ENCODE measurements at regions not wholly inside any gene's neighbourhood (a gene's known extent, or its start where the extent isn't known, plus 50 kb on each side); places are given as distances from the start of the nearest gene placed in this dataset.

DNA sequence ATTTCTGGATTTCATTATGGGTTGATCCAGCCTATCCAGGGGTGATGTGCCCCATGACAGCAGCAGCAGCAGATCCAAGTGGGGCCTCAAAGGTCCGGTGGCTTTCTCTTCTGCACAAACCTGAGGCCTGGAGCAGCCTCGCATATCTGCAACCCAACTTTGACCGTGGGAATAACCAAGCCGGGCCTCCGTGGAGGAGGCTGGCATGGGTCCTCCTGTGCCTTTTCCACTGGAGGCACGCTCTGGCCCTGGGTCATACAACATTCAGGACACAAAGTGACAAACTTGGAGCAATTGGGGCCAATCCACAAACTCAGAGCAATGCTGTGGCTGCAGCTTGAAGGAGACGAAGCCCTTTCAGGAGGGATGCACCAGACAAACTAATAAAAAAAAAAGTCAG is 330.0 kb upstream of the MKI67 start:
- no peak overlapping the region for H3K4me3 ChIP-seq (ENCODE audit: low read length)
- no peaks in the 10 kb centered on the region for H3K36me3 ChIP-seq (ENCODE audit: control insufficient read depth, insufficient read depth, low read length)
- H3K27ac ChIP-seq (ENCODE audit: low read depth, low read length) = no peak overlapping the region
- H3K4me1 ChIP-seq (ENCODE audit: control insufficient read depth, insufficient read depth, low read length) = no peaks in the 10 kb centered on the region
- peaks cover 2% of the 10 kb centered on the region for H3K27me3 ChIP-seq (ENCODE audit: control insufficient read depth, insufficient read depth, low read length)
- no peak overlapping the region for H3K9ac ChIP-seq (ENCODE audit: low read length)

DNA sequence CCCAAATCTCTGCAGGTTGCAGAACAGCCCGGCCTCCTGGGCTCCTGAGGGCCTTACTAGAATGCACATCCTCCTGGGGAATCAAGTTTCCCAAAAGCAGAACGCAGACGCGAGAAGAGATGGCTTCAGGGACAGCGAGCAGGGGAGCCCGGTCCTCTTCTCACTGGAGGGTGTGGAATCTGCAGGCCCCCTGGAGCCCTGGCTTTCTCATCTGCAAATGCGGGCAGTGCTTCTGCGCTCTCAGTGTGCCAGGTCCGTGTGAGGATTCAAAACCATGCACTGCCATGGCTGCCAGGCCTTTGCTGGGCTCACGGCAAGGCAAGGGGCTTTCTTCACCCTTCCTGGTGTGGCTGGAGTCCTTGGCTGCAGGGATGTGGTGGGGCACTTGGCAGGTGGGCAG is 330.9 kb upstream of the MKI67 start:
- Histone ChIP-seq H3K36me3 (ENCODE audit: control insufficient read depth, insufficient read depth, low read length) (no peaks in the 10 kb centered on the region), H3K9ac (ENCODE audit: low read length) (no peak overlapping the region), H3K4me3 (ENCODE audit: low read length) (no peak overlapping the region), H3K4me1 (ENCODE audit: control insufficient read depth, insufficient read depth, low read length) (no peaks in the 10 kb centered on the region), H3K27me3 (ENCODE audit: control insufficient read depth, insufficient read depth, low read length) (peaks cover 2% of the 10 kb centered on the region), H3K27ac (ENCODE audit: low read depth, low read length) (no peak overlapping the region)

DNA sequence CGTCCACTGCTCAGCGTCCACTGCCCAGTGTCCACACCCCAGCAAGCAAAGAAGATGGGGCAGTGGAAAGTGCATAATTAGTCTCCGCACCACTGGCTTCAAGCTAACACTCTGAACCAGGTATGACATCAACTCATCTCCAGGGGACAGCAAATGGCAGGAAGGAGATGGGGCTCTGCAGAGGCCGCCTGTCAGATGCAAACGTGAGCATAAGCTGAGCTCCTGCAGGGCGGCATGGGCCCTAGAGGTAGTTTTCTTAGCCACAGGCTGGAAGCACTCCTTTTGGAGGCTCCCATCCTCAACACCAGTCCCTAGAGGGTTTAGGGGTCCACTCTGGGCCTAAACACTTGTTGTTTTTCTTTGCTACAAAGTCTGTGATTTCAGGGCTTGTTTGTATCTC is 335.8 kb upstream of the MKI67 start:
- H3K9ac ChIP-seq (ENCODE audit: low read length) = no peak overlapping the region
- H3K27ac ChIP-seq (ENCODE audit: low read depth, low read length) = no peak overlapping the region
- H3K4me3 ChIP-seq (ENCODE audit: low read length) = no peak overlapping the region
- H3K27me3 ChIP-seq (ENCODE audit: control insufficient read depth, insufficient read depth, low read length) = peaks cover 2% of the 10 kb centered on the region
- H3K36me3 ChIP-seq (ENCODE audit: control insufficient read depth, insufficient read depth, low read length) = no peaks in the 10 kb centered on the region
- H3K4me1 ChIP-seq (ENCODE audit: control insufficient read depth, insufficient read depth, low read length) = no peaks in the 10 kb centered on the region

DNA sequence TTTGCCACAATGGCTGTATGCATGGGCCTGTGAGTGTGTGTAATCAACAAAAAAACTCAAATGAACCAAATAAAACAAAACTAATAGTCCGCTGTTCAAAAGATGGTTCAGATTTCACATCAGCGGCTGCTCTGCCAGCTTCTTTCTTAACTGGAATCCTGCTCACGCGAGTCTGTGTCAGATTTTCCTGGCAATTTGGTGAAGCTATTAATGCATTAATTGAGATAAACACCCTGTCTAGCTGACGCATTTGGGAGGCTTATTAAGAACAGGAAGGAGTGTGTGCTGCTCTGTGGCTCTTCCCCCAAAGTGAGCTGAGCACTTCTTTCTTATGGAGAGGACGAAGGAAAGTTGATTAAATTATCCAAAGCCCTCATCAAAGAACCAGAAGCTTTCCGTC is 336.6 kb upstream of the MKI67 start:
- H3K27me3 ChIP-seq (ENCODE audit: control insufficient read depth, insufficient read depth, low read length) = peaks cover 5% of the 10 kb centered on the region

DNA sequence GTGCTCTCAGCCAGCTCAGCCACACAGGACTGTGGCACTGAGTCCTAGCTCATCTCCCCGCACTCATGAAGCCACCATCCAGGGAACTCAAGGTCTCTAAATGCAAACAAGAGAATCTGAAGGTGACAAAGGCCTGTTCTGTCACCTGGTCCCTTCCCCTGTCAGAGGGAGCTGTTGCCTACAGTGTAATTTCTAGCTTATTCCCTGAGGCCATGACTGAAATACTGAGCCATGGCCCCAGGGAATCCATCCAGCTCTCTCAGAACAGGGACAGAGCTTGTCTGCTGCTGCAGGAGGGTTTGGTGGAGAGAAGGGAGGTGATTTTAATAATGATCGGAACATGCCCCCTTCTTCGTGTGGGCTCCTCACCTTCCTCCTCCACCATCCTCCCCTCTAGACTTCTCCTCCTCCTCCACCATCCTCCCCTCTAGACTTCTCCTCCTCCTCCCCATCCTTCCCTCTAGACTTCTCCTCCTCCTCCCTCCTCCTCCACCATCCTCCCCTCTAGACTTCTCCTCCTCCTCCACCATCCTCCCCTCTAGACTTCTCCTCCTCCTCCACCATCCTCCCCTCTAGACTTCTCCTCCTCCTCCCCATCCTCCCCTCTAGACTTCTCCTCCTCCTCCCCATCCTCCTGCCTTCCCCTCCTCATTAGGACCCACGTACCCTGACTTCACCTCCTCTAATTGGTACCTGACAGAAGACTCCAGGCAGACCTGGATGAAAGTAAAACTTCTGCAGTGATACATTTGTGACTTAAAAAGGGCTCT is 338.0 kb upstream of the MKI67 start:
- Histone ChIP-seq H3K4me1 (ENCODE audit: control insufficient read depth, insufficient read depth, low read length) (no peaks in the 10 kb centered on the region), H3K36me3 (ENCODE audit: control insufficient read depth, insufficient read depth, low read length) (no peaks in the 10 kb centered on the region), H3K4me3 (ENCODE audit: low read length) (no peak overlapping the region), H3K9ac (ENCODE audit: low read length) (no peak overlapping the region), H3K27ac (ENCODE audit: low read depth, low read length) (no peak overlapping the region), H3K27me3 (ENCODE audit: control insufficient read depth, insufficient read depth, low read length) (peaks cover 5% of the 10 kb centered on the region)

More for the DNA sequence above, 336.6 kb upstream of the MKI67 start:
- H3K36me3 ChIP-seq (ENCODE audit: control insufficient read depth, insufficient read depth, low read length) = no peaks in the 10 kb centered on the region
- H3K4me3 ChIP-seq (ENCODE audit: low read length) = no peak overlapping the region
- H3K9ac ChIP-seq (ENCODE audit: low read length) = no peak overlapping the region
- H3K4me1 ChIP-seq (ENCODE audit: control insufficient read depth, insufficient read depth, low read length) = no peaks in the 10 kb centered on the region
- no peak overlapping the region for H3K27ac ChIP-seq (ENCODE audit: low read depth, low read length)

DNA sequence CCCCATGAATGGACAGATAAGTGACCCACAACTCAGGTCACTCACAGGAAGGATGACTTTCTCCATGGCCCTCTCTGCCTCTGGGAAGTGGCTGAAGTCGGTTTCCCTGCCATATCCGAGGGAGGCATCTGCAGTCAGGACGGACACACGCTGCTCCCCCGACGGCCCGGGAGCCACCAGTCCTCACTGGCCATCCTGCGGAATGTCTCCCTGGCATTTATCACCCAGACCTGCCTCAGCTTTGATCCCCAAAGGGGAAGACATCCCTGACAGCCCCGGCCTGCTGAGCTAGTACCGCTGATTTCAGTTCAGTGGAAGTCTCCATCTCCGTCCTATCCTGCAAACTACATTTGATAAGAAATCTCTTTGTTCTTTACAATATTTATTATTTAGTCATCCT is 339.5 kb upstream of the MKI67 start:
- Histone ChIP-seq H3K36me3 (ENCODE audit: control insufficient read depth, insufficient read depth, low read length) (no peaks in the 10 kb centered on the region), H3K27ac (ENCODE audit: low read depth, low read length) (no peak overlapping the region), H3K4me1 (ENCODE audit: control insufficient read depth, insufficient read depth, low read length) (no peaks in the 10 kb centered on the region), H3K4me3 (ENCODE audit: low read length) (no peak overlapping the region), H3K9ac (ENCODE audit: low read length) (no peak overlapping the region), H3K27me3 (ENCODE audit: control insufficient read depth, insufficient read depth, low read length) (peaks cover 3% of the 10 kb centered on the region)

DNA sequence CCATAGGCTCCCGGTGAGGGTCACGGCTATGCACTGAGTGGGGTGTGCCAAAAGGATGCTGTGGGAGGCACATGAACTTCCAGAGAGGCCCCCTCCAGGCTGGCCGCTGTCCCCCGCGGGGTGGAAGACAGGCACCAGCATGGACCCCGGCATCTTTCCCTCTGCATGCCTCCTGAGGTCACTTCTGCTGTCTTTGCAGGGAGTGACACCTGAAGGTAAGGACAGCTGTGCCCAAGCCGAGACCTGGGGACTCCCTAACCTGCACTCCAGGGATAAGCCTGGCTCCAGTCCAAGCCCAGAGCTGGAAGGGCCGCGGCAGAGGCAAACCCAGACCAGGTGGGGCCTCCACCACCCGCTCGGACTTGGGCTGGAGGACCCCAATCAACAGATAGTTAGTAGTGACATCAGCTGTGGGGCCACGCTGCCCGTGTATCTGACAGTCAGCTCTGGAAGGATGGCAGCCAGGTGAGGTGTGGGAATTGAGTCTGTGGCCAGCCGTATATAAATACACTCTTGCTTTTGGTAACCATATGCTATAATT is 340.7 kb upstream of the MKI67 start:
- Histone ChIP-seq H3K4me1 (ENCODE audit: control insufficient read depth, insufficient read depth, low read length) (no peaks in the 10 kb centered on the region), H3K27ac (ENCODE audit: low read depth, low read length) (no peak overlapping the region), H3K36me3 (ENCODE audit: control insufficient read depth, insufficient read depth, low read length) (no peaks in the 10 kb centered on the region), H3K27me3 (ENCODE audit: control insufficient read depth, insufficient read depth, low read length) (peaks cover 3% of the 10 kb centered on the region), H3K4me3 (ENCODE audit: low read length) (no peak overlapping the region), H3K9ac (ENCODE audit: low read length) (no peak overlapping the region)

DNA sequence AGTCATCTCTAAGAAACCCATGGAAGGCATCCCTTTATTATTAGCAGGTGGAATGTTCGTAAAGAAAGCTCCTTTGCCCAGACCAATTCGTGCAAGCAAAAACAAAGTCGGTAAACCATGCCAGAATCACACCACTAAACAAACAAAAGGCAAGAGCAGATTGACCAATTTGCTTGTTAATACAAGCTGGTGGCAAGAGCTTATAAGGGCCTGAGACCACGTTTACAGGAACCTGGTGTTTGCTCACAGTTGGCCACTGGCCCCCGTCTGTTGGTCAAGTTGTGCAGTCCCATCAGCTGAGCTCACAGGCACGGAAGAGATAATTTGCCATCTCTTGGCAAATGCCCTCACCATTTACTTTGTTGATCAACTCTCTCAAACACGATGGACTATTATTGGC is 342.2 kb upstream of the MKI67 start:
- Histone ChIP-seq H3K4me1 (ENCODE audit: control insufficient read depth, insufficient read depth, low read length) (no peaks in the 10 kb centered on the region), H3K4me3 (ENCODE audit: low read length) (no peak overlapping the region), H3K36me3 (ENCODE audit: control insufficient read depth, insufficient read depth, low read length) (no peaks in the 10 kb centered on the region), H3K9ac (ENCODE audit: low read length) (no peak overlapping the region), H3K27me3 (ENCODE audit: control insufficient read depth, insufficient read depth, low read length) (peaks cover 3% of the 10 kb centered on the region), H3K27ac (ENCODE audit: low read depth, low read length) (no peak overlapping the region)

DNA sequence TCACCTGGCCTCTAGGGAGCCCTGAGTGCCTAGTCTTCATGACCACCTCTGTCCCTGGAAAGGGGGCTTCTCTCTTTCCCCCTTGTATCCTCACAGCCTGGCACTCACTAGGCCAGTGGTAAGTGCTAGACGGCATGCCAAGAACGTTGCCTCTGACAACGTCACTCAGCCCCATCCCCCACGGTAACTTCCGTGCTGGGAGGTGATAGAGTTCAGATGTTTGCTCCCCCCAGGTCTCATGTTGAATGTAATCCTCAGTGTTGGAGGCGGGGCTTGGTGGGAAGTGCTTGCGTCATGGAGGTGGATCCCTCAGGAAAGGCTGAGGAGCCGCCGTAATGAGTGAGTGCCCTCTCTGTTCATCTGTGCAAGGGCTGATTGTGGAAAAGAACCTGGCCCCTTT is 343.3 kb upstream of the MKI67 start:
- no peak overlapping the region for H3K9ac ChIP-seq (ENCODE audit: low read length)
- no peaks in the 10 kb centered on the region for H3K36me3 ChIP-seq (ENCODE audit: control insufficient read depth, insufficient read depth, low read length)
- H3K4me1 ChIP-seq (ENCODE audit: control insufficient read depth, insufficient read depth, low read length) = no peaks in the 10 kb centered on the region
- no peak overlapping the region for H3K4me3 ChIP-seq (ENCODE audit: low read length)
- H3K27me3 ChIP-seq (ENCODE audit: control insufficient read depth, insufficient read depth, low read length) = peaks cover 3% of the 10 kb centered on the region
- H3K27ac ChIP-seq (ENCODE audit: low read depth, low read length) = no peak overlapping the region

DNA sequence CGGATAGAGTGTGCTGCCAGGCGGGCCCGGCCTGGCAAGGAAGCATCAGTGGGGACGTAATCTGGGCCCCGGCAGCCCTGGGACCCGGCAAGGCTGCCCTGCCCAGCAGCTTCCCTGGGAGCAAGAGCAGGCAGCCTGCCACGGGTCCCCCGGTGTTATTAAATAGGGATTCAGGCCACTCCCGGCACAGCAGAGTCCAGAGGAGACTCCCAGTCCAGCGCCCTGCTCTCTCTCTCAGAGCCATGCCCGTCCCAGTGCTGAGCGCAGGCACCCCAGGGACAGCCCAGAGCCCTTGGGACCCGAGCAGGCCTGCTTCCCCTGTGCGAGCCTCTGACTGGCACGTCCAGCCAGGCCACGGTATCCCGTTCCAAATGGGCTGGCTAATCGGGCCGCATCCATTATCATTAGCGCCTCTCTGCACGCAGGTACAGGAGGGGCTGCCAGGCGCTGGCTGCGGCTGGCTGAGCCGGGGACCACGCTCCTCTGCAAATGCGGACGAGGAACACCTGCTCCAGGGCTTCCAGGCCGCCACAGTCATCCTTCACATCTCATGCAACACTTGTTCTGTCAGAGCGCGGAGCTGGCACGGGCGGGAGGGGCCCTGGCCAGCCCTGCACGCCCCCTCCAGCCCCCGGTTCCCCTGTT is 344.2 kb upstream of the MKI67 start:
- Histone ChIP-seq H3K9ac (ENCODE audit: low read length) (no peak overlapping the region), H3K4me3 (ENCODE audit: low read length) (no peak overlapping the region), H3K4me1 (ENCODE audit: control insufficient read depth, insufficient read depth, low read length) (no peaks in the 10 kb centered on the region), H3K27ac (ENCODE audit: low read depth, low read length) (no peak overlapping the region), H3K36me3 (ENCODE audit: control insufficient read depth, insufficient read depth, low read length) (no peaks in the 10 kb centered on the region), H3K27me3 (ENCODE audit: control insufficient read depth, insufficient read depth, low read length) (peaks cover 3% of the 10 kb centered on the region)

DNA sequence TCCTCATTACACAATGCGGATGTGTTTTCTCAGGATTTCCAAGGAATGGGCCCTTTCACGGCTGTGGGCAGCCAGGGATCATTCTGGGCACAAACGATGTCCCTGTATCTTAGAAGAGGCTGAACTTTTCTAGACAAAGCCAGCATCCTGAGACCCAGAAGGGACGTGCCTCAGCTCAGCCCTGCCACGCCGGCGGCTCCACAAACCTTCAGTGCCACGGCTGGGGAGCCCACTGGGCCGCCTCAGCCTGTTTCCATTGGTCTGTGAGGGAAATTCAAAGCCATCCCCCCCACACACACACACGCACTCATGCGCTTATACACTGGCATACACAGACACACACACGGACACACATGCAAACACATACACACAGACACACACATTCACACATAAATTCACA is 344.9 kb upstream of the MKI67 start:
- Histone ChIP-seq H3K27ac (ENCODE audit: low read depth, low read length) (no peak overlapping the region), H3K4me3 (ENCODE audit: low read length) (no peak overlapping the region), H3K36me3 (ENCODE audit: control insufficient read depth, insufficient read depth, low read length) (no peaks in the 10 kb centered on the region), H3K9ac (ENCODE audit: low read length) (no peak overlapping the region), H3K4me1 (ENCODE audit: control insufficient read depth, insufficient read depth, low read length) (no peaks in the 10 kb centered on the region), H3K27me3 (ENCODE audit: control insufficient read depth, insufficient read depth, low read length) (peaks cover 3% of the 10 kb centered on the region)

DNA sequence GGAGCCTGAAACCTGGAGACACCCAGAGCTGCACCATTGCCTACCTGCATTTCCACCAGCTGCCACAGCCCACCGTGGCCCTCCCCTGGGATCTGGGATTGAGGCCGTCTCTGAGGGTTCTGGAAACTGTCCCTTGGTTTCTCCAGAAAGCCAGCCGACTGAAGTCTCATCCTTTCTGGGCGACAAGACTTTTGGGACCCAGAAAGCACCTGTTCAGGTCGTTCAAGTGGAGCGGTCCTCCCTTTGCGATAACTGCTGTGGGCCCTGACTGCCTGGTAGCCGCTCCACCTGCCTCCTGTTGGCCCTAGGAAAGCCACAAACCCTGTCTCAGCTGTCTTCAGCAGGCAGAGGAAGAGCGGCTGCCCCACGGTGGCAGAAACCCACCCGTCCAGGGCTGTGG is 346.0 kb upstream of the MKI67 start:
- no peak overlapping the region for H3K4me3 ChIP-seq (ENCODE audit: low read length)
- H3K36me3 ChIP-seq (ENCODE audit: control insufficient read depth, insufficient read depth, low read length) = no peaks in the 10 kb centered on the region
- no peak overlapping the region for H3K9ac ChIP-seq (ENCODE audit: low read length)
- no peak overlapping the region for H3K27ac ChIP-seq (ENCODE audit: low read depth, low read length)
- H3K4me1 ChIP-seq (ENCODE audit: control insufficient read depth, insufficient read depth, low read length) = no peaks in the 10 kb centered on the region
- peaks cover 3% of the 10 kb centered on the region for H3K27me3 ChIP-seq (ENCODE audit: control insufficient read depth, insufficient read depth, low read length)

DNA sequence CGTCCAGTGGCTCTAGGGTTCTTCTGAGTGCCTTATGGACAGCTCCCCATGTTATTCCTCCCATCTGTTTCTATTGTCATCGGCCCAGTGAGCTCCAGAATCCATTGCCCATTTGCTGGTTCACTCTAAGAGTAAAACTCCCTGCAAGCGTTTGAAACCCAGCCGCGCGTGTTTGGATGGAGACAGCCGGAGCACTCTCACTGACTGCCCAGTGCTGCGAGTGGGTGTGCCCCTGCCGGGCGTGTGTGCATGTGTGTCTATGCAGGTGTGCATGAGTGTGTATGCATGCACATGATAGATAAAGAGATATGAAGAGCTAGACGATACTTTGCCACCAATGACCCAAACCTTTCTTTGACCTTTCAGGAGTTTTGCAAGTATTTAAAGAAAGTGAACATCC is 347.2 kb upstream of the MKI67 start:
- Histone ChIP-seq H3K36me3 (ENCODE audit: control insufficient read depth, insufficient read depth, low read length) (no peaks in the 10 kb centered on the region), H3K27ac (ENCODE audit: low read depth, low read length) (no peak overlapping the region), H3K4me3 (ENCODE audit: low read length) (no peak overlapping the region), H3K9ac (ENCODE audit: low read length) (no peak overlapping the region), H3K27me3 (ENCODE audit: control insufficient read depth, insufficient read depth, low read length) (no peaks in the 10 kb centered on the region), H3K4me1 (ENCODE audit: control insufficient read depth, insufficient read depth, low read length) (no peaks in the 10 kb centered on the region)
